Fibroblast of villous mesenchyme (primary cell): ENCODE measurements at regions not wholly inside any gene's neighbourhood (a gene's known extent, or its start where the extent isn't known, plus 50 kb on each side); places are given as distances from the start of the nearest gene placed in this dataset.

Experiments used
- DNase-seq: peaks from one replicate; pipeline ENCODE4 v3.0.0-alpha.2; 2010; ENCODE audit warnings: low read depth
- H3K4me3 ChIP-seq: 2 replicates; pipeline ENCODE4 v1.5.1; 2011; ENCODE audit warnings: low read depth, mild to moderate bottlenecking, low read length
- TF ChIP-seq, protein P1 (sequence below): IDR thresholded peaks from 2 replicates; pipeline ENCODE4 v1.5.1; 2012; ENCODE audit warnings: low read depth, mild to moderate bottlenecking, low read length; ENCODE audit not compliant: insufficient read depth

DNA sequence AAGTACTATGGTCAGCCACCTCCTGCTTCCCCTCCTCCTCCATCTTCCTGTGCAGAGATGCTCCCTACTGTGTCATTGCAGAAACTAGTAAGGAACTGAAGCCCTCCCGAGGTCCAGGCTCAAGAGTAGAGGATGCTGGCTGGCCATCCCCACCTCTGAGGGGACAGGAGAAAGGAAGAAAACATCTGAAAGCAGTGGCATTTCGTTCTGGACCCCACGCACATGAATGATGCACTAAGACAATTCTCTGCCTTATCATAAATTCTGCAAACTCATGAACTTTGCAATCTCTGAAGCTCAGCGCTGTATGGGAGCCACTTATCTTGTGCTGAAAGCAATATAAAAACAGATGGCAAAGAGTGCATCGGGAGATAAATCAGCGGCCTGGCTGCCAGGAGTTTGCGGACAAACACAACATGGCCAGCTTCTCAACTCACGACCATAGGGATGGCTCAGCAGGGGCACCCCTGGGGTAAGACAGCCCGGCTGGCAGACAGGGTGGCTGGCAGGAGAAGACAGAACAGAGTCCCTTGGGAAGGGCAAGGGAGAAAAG is 306.4 kb downstream of the NXPE2 start:
- H3K4me3 ChIP-seq = no peak overlapping the region
- TF ChIP-seq, protein P1, sequence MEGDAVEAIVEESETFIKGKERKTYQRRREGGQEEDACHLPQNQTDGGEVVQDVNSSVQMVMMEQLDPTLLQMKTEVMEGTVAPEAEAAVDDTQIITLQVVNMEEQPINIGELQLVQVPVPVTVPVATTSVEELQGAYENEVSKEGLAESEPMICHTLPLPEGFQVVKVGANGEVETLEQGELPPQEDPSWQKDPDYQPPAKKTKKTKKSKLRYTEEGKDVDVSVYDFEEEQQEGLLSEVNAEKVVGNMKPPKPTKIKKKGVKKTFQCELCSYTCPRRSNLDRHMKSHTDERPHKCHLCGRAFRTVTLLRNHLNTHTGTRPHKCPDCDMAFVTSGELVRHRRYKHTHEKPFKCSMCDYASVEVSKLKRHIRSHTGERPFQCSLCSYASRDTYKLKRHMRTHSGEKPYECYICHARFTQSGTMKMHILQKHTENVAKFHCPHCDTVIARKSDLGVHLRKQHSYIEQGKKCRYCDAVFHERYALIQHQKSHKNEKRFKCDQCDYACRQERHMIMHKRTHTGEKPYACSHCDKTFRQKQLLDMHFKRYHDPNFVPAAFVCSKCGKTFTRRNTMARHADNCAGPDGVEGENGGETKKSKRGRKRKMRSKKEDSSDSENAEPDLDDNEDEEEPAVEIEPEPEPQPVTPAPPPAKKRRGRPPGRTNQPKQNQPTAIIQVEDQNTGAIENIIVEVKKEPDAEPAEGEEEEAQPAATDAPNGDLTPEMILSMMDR = no peak
- DNase-seq = no peak

DNA sequence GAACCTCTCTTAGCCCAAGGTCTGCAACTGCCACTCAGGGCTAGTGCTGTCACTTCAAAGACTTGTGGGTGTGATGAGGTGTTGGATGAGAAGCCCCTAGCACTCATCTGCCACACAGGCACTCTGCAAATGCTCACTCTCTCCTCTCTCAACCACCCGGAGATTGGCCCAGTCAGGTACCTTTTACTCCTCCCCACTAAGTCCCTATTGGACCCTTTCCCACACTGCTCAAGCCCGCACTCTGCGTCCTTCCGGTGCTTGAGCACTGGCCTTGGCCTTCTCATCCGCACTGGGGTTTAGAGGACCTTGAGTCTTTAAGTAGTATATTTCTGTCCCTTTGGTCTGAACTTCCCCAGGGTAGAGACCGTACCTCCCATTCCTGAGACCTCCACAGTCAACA is 308.0 kb downstream of the NXPE2 start:
- TF ChIP-seq, protein P1 = no peak
- H3K4me3 ChIP-seq = no peak overlapping the region
- no peak for DNase-seq

DNA sequence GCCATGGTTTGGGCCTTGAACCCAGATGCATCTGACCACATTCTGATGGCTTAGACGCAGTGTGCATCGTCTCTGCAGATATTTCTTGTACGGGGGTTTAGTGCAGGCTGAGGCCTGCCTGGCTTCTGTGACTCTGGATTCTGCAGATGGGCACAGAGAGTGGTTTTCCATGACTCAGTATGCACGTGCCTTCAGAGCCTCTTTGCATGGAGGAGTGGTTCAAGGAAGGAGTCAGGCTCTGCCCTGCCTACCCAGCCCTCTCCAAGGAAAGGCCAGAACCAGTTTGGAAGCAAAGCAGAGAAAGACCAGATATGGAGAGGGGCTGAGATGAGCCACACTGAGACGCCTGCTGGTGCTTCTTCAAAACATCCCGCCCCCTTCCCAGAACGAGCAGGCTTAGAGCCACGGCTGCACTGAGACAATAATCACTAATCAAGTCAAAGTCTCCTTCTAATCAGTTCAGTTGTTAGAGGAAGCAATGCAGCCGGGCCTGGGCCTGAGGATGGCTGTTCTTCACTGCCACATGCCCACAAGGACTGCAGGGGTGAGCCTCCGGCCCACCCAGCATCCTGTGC is 308.9 kb downstream of the NXPE2 start:
- H3K4me3 ChIP-seq = no peak overlapping the region
- TF ChIP-seq, protein P1 = no peak
- no peak for DNase-seq

DNA sequence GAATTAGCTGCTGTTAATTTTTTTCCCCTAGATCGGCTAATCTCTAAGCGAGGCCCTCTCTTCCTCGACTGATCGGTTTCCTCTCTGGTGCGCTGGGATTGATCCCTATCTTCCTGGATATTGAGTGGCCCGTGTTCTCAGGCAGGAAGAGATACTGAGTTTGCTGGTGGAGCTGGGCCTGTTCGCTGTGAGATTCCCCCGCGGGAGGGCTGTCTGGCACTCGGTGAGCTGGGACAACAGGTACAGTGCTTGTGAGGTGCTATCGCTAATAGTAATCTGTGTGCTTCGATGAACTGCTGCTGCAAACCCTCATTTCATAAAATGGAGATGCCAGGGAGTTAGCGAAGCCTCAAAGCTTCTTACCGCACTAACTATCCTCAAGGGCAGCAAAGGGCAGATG is 310.3 kb downstream of the NXPE2 start:
- no peak overlapping the region for H3K4me3 ChIP-seq
- DNase-seq = no peak
- TF ChIP-seq, protein P1 = no peak

DNA sequence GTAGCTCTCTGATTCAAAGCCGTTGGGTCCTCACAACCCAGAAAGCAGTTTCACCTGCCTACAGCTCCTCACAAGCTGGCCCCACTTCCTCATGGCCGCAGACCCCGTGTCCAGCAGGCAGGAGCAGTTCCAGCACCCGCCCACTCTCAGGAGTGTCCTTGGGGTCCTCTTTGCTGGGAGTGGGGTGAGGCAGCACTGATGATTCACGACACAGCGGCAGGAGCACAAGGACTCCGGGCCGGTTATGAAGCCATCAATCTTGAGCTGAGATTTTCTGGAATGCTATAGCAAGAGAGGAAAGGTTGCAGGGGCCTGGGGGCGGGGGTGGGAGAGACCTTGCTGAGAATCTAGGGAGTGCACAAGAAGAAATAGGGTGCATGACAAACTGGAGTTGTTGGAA is 311.2 kb downstream of the NXPE2 start:
- DNase-seq = no peak
- TF ChIP-seq, protein P1 = no peak
- H3K4me3 ChIP-seq = no peak overlapping the region

DNA sequence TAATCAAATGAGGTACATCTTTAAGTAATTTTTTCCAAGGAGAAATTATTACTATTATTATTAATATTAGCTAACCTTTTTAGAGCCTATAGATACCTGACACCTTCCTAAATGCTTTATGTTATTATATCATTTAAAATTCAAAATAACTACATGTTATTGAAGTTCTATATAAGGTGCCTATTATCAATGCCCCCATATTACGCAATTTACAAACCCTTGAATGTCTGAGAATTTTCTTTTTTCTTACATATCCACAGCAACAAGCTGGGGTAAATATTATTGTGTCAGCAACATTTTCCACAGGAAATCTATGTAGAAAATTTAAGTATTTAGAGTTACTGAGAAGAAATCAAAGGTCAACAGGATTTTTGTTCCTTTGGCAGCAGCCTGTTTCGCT is 327.3 kb downstream of the NXPE2 start:
- TF ChIP-seq, protein P1 = no peak
- no peak for DNase-seq
- no peak overlapping the region for H3K4me3 ChIP-seq

DNA sequence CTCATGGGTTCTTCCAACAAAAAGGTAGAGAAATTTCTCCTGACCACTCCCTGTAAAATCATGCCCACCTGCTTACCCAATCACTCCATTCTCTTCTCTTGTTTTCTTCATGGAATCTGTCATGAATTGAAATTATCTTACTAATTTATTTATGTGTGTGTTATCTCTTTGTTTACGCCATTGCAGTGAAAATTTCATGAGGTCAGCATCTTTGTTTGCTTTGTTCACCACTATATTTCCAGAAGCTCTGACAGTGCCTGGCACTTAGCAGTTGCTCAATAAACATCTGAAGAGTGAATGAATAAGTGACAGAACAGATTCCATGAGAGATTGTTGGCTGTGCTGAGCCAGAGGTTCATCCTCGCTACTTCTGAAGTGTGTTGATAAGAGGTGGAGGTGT is 329.5 kb downstream of the NXPE2 start:
- no peak for DNase-seq
- TF ChIP-seq, protein P1 = no peak
- no peak overlapping the region for H3K4me3 ChIP-seq
